ENCODE measurements at regions not wholly inside any gene's neighbourhood (a gene's known extent, or its start where the extent isn't known, plus 50 kb on each side); places are given as distances from the start of the nearest gene placed in this dataset.

DNA sequence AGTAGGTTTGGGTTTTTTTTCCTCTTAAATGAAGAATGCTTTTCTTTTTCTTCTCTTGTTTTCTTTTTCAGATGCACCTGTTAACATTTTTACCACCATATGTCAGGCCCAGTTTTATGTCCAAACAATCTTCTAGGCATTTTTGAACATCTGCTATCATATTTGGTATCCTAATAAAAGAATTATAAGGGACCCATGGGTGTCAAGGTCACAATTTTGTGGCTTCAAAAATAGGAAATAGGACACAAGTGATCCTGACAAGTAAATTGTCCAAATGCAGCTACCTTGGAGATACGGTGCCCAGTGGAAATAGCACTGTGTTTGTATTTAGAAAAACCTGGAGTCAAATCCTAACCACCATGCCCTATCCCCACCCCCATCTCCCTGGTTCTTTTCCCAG lies 270.3 kb downstream of the MZT1 start:
- H3K9ac ChIP-seq (ENCODE audit: insufficient read depth, low read length) = no peak overlapping the region
- no peaks in the 10 kb centered on the region for H3K36me3 ChIP-seq (ENCODE audit: control insufficient read depth, insufficient read depth, low read length)
- no peak for DNase-seq (ENCODE audit: low read depth in 2 of 2)
- H3K79me2 ChIP-seq (ENCODE audit: control insufficient read depth, insufficient read depth, low read length) = no peaks in the 10 kb centered on the region
- no peak overlapping the region for H3K27ac ChIP-seq (ENCODE audit: insufficient read depth, low read length)
- H3K9me3 ChIP-seq (ENCODE audit: control insufficient read depth, insufficient read depth, low read depth, low read length) = no peaks in the 10 kb centered on the region
- H4K20me1 ChIP-seq (ENCODE audit: control insufficient read depth, extremely low read depth, insufficient read depth, low read length) = no peaks in the 10 kb centered on the region
- H3K4me1 ChIP-seq (ENCODE audit: control insufficient read depth, extremely low read depth, insufficient read depth, low read length) = no peaks in the 10 kb centered on the region
- no peaks in the 10 kb centered on the region for H3K27me3 ChIP-seq (ENCODE audit: control insufficient read depth, insufficient read depth, low read length)
- H2AFZ ChIP-seq (ENCODE audit: low read length) = no peak overlapping the region
- no peak for TF ChIP-seq EZH2 (IDR thresholded peaks at IDR 0.05; ENCODE audit: low read length, missing control alignments)
- TF ChIP-seq, protein P1, sequence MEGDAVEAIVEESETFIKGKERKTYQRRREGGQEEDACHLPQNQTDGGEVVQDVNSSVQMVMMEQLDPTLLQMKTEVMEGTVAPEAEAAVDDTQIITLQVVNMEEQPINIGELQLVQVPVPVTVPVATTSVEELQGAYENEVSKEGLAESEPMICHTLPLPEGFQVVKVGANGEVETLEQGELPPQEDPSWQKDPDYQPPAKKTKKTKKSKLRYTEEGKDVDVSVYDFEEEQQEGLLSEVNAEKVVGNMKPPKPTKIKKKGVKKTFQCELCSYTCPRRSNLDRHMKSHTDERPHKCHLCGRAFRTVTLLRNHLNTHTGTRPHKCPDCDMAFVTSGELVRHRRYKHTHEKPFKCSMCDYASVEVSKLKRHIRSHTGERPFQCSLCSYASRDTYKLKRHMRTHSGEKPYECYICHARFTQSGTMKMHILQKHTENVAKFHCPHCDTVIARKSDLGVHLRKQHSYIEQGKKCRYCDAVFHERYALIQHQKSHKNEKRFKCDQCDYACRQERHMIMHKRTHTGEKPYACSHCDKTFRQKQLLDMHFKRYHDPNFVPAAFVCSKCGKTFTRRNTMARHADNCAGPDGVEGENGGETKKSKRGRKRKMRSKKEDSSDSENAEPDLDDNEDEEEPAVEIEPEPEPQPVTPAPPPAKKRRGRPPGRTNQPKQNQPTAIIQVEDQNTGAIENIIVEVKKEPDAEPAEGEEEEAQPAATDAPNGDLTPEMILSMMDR (conservative IDR thresholded peaks at IDR 0.05 in 1 of 2, IDR thresholded peaks at IDR 0.05 in 1 of 2; ENCODE audit: low read depth in 1 of 2, low read length in 2 of 2) = no peak
- H3K4me2 ChIP-seq (ENCODE audit: extremely low read depth, insufficient read depth, low read length) = no peak overlapping the region
- no peak overlapping the region for H3K4me3 ChIP-seq (replicated peaks in 1 of 4; ENCODE audit: control extremely low read depth in 1 of 4, insufficient read depth in 1 of 4, low read depth in 3 of 4, low read length in 4 of 4)

DNA sequence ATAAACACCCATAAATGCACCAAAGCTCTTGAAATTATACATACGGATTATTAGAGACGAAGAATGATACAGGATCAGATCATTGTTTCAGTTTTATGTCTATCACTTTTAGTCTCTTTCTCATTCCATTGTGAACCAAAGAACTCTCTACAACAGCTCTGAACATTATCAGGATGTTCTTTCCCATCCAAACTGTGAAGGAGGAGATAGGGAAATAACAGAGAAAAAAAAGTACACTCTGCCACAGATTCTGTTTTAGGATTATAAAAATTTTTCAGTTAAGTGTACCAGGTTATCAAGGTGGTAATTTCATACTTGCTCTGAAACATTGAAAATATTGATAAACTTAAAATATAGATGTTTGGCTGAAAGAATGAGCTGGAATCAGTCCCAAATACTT lies 270.9 kb downstream of the MZT1 start:
- Histone ChIP-seq H3K4me2 (ENCODE audit: extremely low read depth, insufficient read depth, low read length) (no peak overlapping the region), H2AFZ (ENCODE audit: low read length) (no peak overlapping the region), H3K36me3 (ENCODE audit: control insufficient read depth, insufficient read depth, low read length) (no peaks in the 10 kb centered on the region), H3K9me3 (ENCODE audit: control insufficient read depth, insufficient read depth, low read depth, low read length) (no peaks in the 10 kb centered on the region), H3K27me3 (ENCODE audit: control insufficient read depth, insufficient read depth, low read length) (no peaks in the 10 kb centered on the region), H3K79me2 (ENCODE audit: control insufficient read depth, insufficient read depth, low read length) (no peaks in the 10 kb centered on the region), H3K9ac (ENCODE audit: insufficient read depth, low read length) (no peak overlapping the region), H3K27ac (ENCODE audit: insufficient read depth, low read length) (no peak overlapping the region), H3K4me1 (ENCODE audit: control insufficient read depth, extremely low read depth, insufficient read depth, low read length) (no peaks in the 10 kb centered on the region), H3K4me3 (replicated peaks in 1 of 4; ENCODE audit: control extremely low read depth in 1 of 4, insufficient read depth in 1 of 4, low read depth in 3 of 4, low read length in 4 of 4) (no peak overlapping the region), H4K20me1 (ENCODE audit: control insufficient read depth, extremely low read depth, insufficient read depth, low read length) (no peaks in the 10 kb centered on the region)
- no peak for TF ChIP-seq EZH2 (IDR thresholded peaks at IDR 0.05; ENCODE audit: low read length, missing control alignments)
- TF ChIP-seq, protein P1 (conservative IDR thresholded peaks at IDR 0.05 in 1 of 2, IDR thresholded peaks at IDR 0.05 in 1 of 2; ENCODE audit: low read depth in 1 of 2, low read length in 2 of 2) = no peak
- DNase-seq (ENCODE audit: low read depth in 2 of 2) = no peak

DNA sequence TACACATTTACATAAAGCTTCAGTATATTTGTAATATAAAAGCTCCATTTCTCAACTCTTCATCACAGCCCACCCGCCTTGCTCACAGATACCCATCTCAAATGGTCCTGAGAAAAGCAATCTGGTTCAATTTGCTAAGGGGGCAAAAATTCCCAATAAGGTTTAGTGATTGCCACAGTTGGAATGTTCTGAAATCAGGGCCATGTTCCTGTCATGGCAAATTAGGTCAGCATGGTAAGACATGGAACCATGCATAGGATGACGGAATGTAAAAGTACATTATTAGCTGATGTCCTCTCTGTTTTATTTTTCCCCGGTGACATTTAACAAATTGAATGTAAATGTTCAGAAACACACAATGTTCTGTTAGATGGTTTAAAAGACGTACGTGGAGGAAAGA lies 274.3 kb downstream of the MZT1 start:
- Histone ChIP-seq H3K9me3 (ENCODE audit: control insufficient read depth, insufficient read depth, low read depth, low read length) (no peaks in the 10 kb centered on the region), H2AFZ (ENCODE audit: low read length) (no peak overlapping the region), H3K27me3 (ENCODE audit: control insufficient read depth, insufficient read depth, low read length) (no peaks in the 10 kb centered on the region), H3K36me3 (ENCODE audit: control insufficient read depth, insufficient read depth, low read length) (no peaks in the 10 kb centered on the region), H3K4me1 (ENCODE audit: control insufficient read depth, extremely low read depth, insufficient read depth, low read length) (no peaks in the 10 kb centered on the region), H3K79me2 (ENCODE audit: control insufficient read depth, insufficient read depth, low read length) (no peaks in the 10 kb centered on the region), H3K27ac (ENCODE audit: insufficient read depth, low read length) (no peak overlapping the region), H3K9ac (ENCODE audit: insufficient read depth, low read length) (no peak overlapping the region), H4K20me1 (ENCODE audit: control insufficient read depth, extremely low read depth, insufficient read depth, low read length) (no peaks in the 10 kb centered on the region), H3K4me2 (ENCODE audit: extremely low read depth, insufficient read depth, low read length) (no peak overlapping the region), H3K4me3 (replicated peaks in 1 of 4; ENCODE audit: control extremely low read depth in 1 of 4, insufficient read depth in 1 of 4, low read depth in 3 of 4, low read length in 4 of 4) (no peak overlapping the region)
- DNase-seq (ENCODE audit: low read depth in 2 of 2) = no peak
- TF ChIP-seq, protein P1 (conservative IDR thresholded peaks at IDR 0.05 in 1 of 2, IDR thresholded peaks at IDR 0.05 in 1 of 2; ENCODE audit: low read depth in 1 of 2, low read length in 2 of 2) = no peak
- TF ChIP-seq EZH2 (IDR thresholded peaks at IDR 0.05; ENCODE audit: low read length, missing control alignments) = no peak

Measured in fibroblast of lung (primary cell).